ENCODE measurements at regions not wholly inside any gene's neighbourhood (a gene's known extent, or its start where the extent isn't known, plus 50 kb on each side); places are given as distances from the start of the nearest gene placed in this dataset.

- DNase-seq = no peak
- Histone ChIP-seq H3K79me2 (ENCODE audit: low read length) (no peaks in the 10 kb centered on the region), H3K36me3 (replicated peaks; ENCODE audit: insufficient read depth, low read length) (no peaks in the 10 kb centered on the region), H3K27ac (ENCODE audit: low read length) (no peak overlapping the region), H3K27me3 (replicated peaks; ENCODE audit: insufficient read depth, low read length) (peaks cover 6% of the 10 kb centered on the region; the same call in 1 of the 2 replicates), H3K4me2 (ENCODE audit: low read depth, low read length) (no peak overlapping the region), H2AFZ (ENCODE audit: low read length) (no peak overlapping the region), H3K4me1 (ENCODE audit: low read length) (peaks cover 8% of the 10 kb centered on the region), H3F3A (ENCODE audit: insufficient read depth, low read length) (0 out of 2 replicates have a peak, but pooled peaks cover 3% of the 10 kb centered on the region), H3K9me3 (replicated peaks; ENCODE audit: insufficient read depth, low read length) (no peaks in the 10 kb centered on the region), H3K4me3 (ENCODE audit: low read length) (no peak overlapping the region), H4K20me1 (ENCODE audit: insufficient read depth, low read length) (no peaks in the 10 kb centered on the region), H3K9ac (ENCODE audit: low read length) (no peak overlapping the region), H3K9me2 (replicated peaks; ENCODE audit: insufficient read depth, low read length) (no peaks in the 10 kb centered on the region)
- TF ChIP-seq EZH2phosphoT487 (IDR thresholded peaks at IDR 0.05; ENCODE audit: low read length) = no peak
- TF ChIP-seq EZH2 (optimal IDR thresholded peaks at IDR 0.05; ENCODE audit: low read depth, low read length) = no peak
- TF ChIP-seq CTCF (IDR thresholded peaks at IDR 0.05; ENCODE audit: low read length) = no peak
These were observed 246.0 kb upstream of the EXOC2 start for GRCh38 chr6:938916-939315.

GRCh38 chr6:938271-938905 lies 245.4 kb upstream of the EXOC2 start:
- Histone ChIP-seq H2AFZ (ENCODE audit: low read length) (no peak overlapping the region), H3K9me2 (replicated peaks; ENCODE audit: insufficient read depth, low read length) (no peaks in the 10 kb centered on the region), H3K9me3 (replicated peaks; ENCODE audit: insufficient read depth, low read length) (no peaks in the 10 kb centered on the region), H3F3A (ENCODE audit: insufficient read depth, low read length) (0 out of 2 replicates have a peak, but pooled peaks cover 3% of the 10 kb centered on the region), H3K27ac (ENCODE audit: low read length) (no peak overlapping the region), H3K4me1 (ENCODE audit: low read length) (peaks cover 8% of the 10 kb centered on the region), H3K4me3 (ENCODE audit: low read length) (no peak overlapping the region), H3K36me3 (replicated peaks; ENCODE audit: insufficient read depth, low read length) (no peaks in the 10 kb centered on the region), H4K20me1 (ENCODE audit: insufficient read depth, low read length) (no peaks in the 10 kb centered on the region), H3K9ac (ENCODE audit: low read length) (no peak overlapping the region), H3K27me3 (replicated peaks; ENCODE audit: insufficient read depth, low read length) (peaks cover 6% of the 10 kb centered on the region; the same call in 1 of the 2 replicates), H3K79me2 (ENCODE audit: low read length) (no peaks in the 10 kb centered on the region), H3K4me2 (ENCODE audit: low read depth, low read length) (no peak overlapping the region)
- no peak for DNase-seq
- TF ChIP-seq EZH2 (optimal IDR thresholded peaks at IDR 0.05; ENCODE audit: low read depth, low read length) (no peak), EZH2phosphoT487 (IDR thresholded peaks at IDR 0.05; ENCODE audit: low read length) (no peak), CTCF (IDR thresholded peaks at IDR 0.05; ENCODE audit: low read length) (no peak)

GRCh38 chr6:935582-935981 lies 242.6 kb upstream of the EXOC2 start:
- Histone ChIP-seq H3K4me1 (ENCODE audit: low read length) (peaks cover 8% of the 10 kb centered on the region), H3K36me3 (replicated peaks; ENCODE audit: insufficient read depth, low read length) (no peaks in the 10 kb centered on the region), H3K9me2 (replicated peaks; ENCODE audit: insufficient read depth, low read length) (no peaks in the 10 kb centered on the region), H3K4me2 (ENCODE audit: low read depth, low read length) (no peak overlapping the region), H3F3A (ENCODE audit: insufficient read depth, low read length) (0 out of 2 replicates have a peak, but pooled peaks cover 3% of the 10 kb centered on the region), H3K4me3 (ENCODE audit: low read length) (no peak overlapping the region), H3K27ac (ENCODE audit: low read length) (no peak overlapping the region), H3K9ac (ENCODE audit: low read length) (no peak overlapping the region), H4K20me1 (ENCODE audit: insufficient read depth, low read length) (no peaks in the 10 kb centered on the region), H2AFZ (ENCODE audit: low read length) (no peak overlapping the region), H3K79me2 (ENCODE audit: low read length) (no peaks in the 10 kb centered on the region), H3K27me3 (replicated peaks; ENCODE audit: insufficient read depth, low read length) (peaks cover 6% of the 10 kb centered on the region; the same call in 1 of the 2 replicates), H3K9me3 (replicated peaks; ENCODE audit: insufficient read depth, low read length) (no peaks in the 10 kb centered on the region)
- no peak for DNase-seq
- TF ChIP-seq CTCF (IDR thresholded peaks at IDR 0.05; ENCODE audit: low read length) = no peak
- TF ChIP-seq EZH2 (optimal IDR thresholded peaks at IDR 0.05; ENCODE audit: low read depth, low read length) = no peak

All from MM.1S (cell line).